ENCODE measurements at regions not wholly inside any gene's neighbourhood (a gene's known extent, or its start where the extent isn't known, plus 50 kb on each side); places are given as distances from the start of the nearest gene placed in this dataset.

GRCh38 chr9:36731068-36731956, 158.6 kb downstream of the MELK start (continued):
- no peak for TF ChIP-seq TBP (IDR thresholded peaks at IDR 0.05; ENCODE audit: low read depth, low read length)
- no peak for TF ChIP-seq SIX5 (IDR thresholded peaks at IDR 0.05; ENCODE audit: low read depth, low read length)
- TF ChIP-seq, protein P1, sequence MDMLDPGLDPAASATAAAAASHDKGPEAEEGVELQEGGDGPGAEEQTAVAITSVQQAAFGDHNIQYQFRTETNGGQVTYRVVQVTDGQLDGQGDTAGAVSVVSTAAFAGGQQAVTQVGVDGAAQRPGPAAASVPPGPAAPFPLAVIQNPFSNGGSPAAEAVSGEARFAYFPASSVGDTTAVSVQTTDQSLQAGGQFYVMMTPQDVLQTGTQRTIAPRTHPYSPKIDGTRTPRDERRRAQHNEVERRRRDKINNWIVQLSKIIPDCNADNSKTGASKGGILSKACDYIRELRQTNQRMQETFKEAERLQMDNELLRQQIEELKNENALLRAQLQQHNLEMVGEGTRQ (IDR thresholded peaks at IDR 0.05; ENCODE audit: low read length) = no peak
- no peak for TF ChIP-seq SP2 (IDR thresholded peaks at IDR 0.05; ENCODE audit: low read length)
- TF ChIP-seq GTF2F1 (IDR thresholded peaks at IDR 0.05; ENCODE audit: borderline replicate concordance, low read depth, low read length) = no peak
- TF ChIP-seq RBBP5 (IDR thresholded peaks at IDR 0.05; ENCODE audit: borderline replicate concordance, low read depth, low read length) = no peak
- no peak for TF ChIP-seq SP4 (IDR thresholded peaks at IDR 0.05; ENCODE audit: low read length)
- no peak for TF ChIP-seq TEAD4 (IDR thresholded peaks at IDR 0.05; ENCODE audit: low read depth, low read length)
- no peak for TF ChIP-seq SUZ12 (IDR thresholded peaks at IDR 0.05; ENCODE audit: low read length)

Data from H1 (cell line).